GM19328 (cell line): ENCODE measurements at regions not wholly inside any gene's neighbourhood (a gene's known extent, or its start where the extent isn't known, plus 50 kb on each side); places are given as distances from the start of the nearest gene placed in this dataset.
"Not testable (repeated sequence)": the region's sequence is repeated elsewhere in the genome, so short reads cannot be mapped to it uniquely, and the experiment has no call there.

Experiments
- ATAC-seq: cut with Tn5 transposase; IDR thresholded peaks from one replicate; pipeline ENCODE4 v1.9.1; 2021; ENCODE audit warnings: mild to moderate bottlenecking, moderate library complexity; ENCODE audit not compliant: unreplicated experiment

GRCh38 chr20:6355754-6356451 lies 233.1 kb upstream of the FERMT1 start:
- ATAC-seq: no peak

DNA sequence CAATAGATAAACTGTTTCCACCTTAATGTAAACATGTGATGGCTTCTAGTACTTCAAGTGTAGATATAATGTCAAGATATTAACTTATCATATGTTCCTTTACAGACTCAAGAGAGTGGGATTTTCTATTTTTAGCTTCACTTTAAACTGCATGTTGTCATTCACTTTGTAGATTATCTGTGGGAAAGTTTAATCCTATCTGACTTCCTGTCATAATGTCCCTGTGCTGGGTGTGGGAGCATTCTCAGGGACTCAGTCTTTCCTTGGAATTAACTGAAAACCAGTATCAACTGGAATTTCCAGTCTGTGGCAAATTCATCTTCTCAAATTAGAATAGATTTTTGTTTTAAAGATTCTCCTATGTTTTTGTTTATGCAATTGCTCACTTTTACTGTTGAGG lies 226.1 kb upstream of the FERMT1 start:
- ATAC-seq: no peak

DNA sequence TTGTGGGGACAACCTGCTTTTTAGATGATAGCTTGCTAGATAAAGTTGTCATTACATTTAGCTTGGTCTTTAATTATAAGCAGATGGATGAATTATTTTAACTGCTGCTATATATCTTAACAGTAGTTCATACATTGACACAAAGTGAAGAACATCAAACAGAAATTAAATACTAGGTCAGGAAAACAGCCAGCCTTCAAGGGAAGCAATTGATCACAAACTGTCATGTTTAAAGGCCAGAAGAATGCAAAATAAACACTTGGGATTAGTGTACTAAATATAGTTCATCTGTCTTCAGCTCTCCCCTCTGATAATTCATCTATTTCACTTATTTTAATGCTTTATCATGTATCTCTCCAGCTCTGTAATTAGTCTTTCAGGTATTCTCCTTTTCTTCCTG lies 225.1 kb upstream of the FERMT1 start:
- ATAC-seq: no peak

GRCh38 chr20:6341491-6341890 lies 218.7 kb upstream of the FERMT1 start:
- ATAC-seq: no peak

DNA sequence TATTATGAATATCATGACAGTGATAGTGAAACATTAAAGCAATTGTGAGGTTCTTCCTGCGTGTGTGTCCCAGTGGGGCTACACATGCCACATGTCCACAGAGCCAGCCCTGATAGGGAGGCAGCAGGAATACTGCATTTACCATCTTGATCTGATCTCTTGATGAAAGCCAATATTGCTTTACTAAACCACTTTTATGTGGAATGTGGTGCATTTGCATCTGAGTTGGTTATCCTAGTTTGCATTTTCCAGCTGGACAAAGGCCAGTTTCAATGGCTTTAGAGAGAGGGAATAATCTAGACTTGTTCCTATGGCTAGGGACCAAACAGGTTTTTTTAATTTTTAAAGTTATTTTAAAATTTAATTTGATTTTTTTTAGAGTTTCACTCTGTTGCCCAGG lies 216.3 kb upstream of the FERMT1 start:
- no peak for ATAC-seq

GRCh38 chr20:6333110-6333509 lies 210.3 kb upstream of the FERMT1 start:
- no peak for ATAC-seq

- not testable (repeated sequence) for ATAC-seq
Measured at GRCh38 chr20:6321235-6321634, 198.4 kb upstream of the FERMT1 start.

DNA sequence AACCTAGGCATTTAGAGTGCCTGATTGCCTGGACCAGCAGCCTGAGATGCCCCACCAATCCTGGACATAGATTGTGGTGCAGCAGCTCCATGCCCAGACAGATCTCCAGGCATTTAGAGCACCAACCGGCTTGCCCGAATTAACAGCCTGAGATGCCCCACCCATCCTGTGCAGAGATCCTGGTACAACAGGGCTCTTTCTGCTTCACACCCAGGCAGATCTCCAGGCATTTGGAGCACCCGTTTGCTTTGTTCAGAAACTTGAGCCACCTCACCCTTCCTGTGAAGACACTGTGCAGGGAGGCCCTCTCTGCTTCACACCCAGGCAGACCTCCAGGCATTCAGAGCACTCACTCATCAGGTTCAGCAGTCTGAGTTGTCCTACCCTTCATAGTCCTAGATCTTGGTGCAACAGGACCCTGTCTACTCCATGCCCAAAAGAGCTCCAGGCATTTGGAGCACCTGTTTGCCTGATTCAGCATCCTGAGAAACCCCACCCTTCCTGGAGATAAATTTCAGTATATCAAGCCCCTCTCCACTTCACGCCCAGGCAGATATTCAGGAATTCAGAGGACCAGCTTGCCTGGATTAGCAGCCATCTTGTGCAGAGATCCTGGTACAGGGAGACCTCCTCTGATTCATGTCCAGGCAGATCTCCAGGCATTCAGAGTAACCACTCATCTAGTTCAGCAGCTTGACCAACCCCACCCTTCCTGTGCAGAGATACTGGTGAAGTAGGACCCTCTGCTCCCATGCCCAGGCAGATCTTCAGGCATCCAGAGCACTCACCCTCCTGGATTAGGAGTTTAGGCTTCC lies 189.2 kb upstream of the FERMT1 start:
- ATAC-seq: no peak

- ATAC-seq: no peak
Measured at GRCh38 chr20:6311097-6311496, 188.3 kb upstream of the FERMT1 start.

DNA sequence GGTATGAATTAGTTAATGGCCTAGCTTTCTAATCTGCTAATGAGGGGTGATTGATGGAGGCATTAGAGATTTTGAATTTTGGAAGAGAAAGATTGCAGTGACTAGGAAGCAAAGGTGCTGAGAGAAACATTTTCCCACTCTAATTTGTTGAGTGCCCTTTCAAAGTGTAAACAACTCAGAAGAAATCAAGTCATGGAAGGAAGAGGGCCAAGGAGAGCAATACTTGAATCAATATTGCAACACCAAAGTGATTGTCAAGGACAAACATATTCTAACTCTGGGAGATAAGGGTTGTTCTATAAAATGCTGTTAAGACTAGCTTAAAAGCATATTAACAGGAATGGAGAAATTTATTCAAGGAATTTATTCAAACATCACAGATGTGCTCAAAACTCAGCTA lies 182.7 kb upstream of the FERMT1 start:
- ATAC-seq: no peak

DNA sequence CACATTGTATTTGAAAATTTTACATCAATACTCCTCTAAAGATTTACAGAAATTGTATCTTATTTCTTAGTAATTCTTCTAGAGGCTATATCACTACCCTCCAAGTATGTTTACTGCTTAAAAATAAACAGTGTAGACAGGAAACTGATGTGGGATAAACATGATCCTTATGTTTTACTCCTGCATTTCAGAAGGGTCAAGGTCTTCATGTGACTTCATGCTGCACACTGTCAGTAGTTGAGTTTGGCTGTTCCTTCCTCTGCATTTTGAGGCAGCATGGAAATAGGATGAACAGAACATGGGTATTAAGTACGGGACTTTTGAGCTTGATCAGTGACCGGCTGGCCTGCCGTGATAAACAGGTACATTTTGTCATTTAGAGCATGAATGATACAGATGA lies 179.2 kb upstream of the FERMT1 start:
- no peak for ATAC-seq

DNA sequence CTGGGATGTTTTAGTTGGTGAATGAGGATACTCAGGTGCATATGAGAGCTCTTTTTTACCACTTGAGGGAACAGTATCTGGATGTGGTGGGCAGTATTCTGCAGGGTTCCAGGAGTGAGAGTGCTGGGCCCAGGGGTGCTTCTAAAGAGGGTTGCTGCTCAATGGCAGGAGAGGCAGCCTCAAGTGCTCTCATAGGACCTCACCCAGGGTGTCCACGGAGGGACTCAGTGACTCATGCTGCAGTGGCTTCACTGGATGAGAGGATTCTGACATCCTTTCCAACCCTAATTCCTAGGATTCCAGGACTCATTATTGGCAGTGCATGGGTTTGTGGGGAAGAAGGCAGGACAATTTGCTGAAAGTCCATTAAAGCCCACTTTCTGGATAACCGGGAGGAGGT lies 176.6 kb upstream of the FERMT1 start:
- no peak for ATAC-seq

GRCh38 chr20:6298049-6298448 lies 175.2 kb upstream of the FERMT1 start:
- no peak for ATAC-seq

DNA sequence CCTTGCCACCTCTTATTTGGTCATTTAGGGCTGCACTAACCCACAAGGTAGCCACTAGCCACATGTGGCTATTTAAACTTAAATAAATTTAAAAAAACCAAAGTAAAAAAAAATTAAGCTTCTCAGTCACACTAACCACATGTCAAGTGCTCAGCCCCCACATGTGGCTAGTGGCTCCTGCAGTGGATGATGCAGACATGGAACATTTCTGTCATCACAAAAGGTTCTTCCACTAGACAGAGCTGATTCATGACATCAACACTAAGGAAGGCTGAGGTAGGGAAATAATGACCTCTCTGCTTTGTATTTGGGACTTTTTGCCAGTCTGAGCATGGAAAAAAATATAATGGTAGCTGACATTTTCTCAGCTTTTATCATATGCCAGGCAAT lies 173.0 kb upstream of the FERMT1 start:
- no peak for ATAC-seq

GRCh38 chr20:6295127-6295866 lies 172.5 kb upstream of the FERMT1 start:
- ATAC-seq: no peak

DNA sequence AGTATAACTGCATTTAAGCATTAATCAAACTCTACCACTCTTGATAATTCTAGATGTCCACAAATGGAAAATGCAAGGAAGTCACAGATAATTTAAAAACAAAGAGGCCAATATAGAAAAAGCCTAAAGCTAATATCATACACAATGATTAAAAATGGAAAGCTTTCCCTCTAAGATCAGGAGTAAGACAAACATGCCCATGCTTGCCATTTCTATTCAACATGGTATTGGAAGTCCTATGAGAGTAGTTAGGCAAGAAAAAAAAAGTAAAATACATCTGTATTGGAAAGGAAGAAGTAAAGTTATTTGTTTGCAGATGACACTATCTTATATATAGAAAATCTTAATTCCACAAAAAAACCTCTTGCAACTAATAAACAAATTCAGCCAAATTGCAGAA lies 164.6 kb upstream of the FERMT1 start:
- ATAC-seq: no peak

DNA sequence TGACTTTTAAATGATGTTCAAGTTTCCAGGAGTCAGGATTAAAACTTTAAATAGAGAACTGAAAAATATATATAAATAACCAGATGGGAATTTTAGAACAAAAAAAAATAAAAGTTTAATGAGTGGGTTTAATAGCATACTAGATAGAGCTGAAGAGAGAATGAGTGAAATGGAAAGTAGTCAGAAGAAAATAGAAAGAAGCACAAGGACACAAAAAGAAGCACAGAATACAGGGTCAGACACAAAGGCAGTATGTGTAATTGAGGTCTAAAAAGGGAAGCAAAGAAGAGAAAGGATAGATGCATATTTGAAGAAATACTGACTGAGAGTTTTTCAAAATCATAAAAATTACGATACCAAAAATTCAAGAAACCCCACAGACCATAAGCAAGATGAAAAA lies 159.8 kb upstream of the FERMT1 start:
- ATAC-seq: no peak

- no peak for ATAC-seq
Measured at GRCh38 chr20:6277661-6278240, 154.9 kb upstream of the FERMT1 start.

- ATAC-seq: not testable (repeated sequence)
Measured at GRCh38 chr20:6270404-6270803, 147.6 kb upstream of the FERMT1 start.

- ATAC-seq: no peak
Measured at GRCh38 chr20:6269168-6269873, 146.5 kb upstream of the FERMT1 start.
